Panc1 (cell line): ENCODE measurements at regions not wholly inside any gene's neighbourhood (a gene's known extent, or its start where the extent isn't known, plus 50 kb on each side); places are given as distances from the start of the nearest gene placed in this dataset.

Experiments used
- ATAC-seq: fragments of 200-7000 bp; cut with Tn5 transposase; 2 replicates; pipeline ENCODE4 v1.9.1; 2020; ENCODE audit warnings: mild to moderate bottlenecking, moderate library complexity
- BruUV-seq: library from RNA; stranded (reverse); fragments of 400-500 nt; replicated peaks from 2 replicates; lab custom pipeline; 2021; lab: Mats Ljungman, UMichigan
- CTCF ChIA-PET: fragments of 300-600 bp; sonication (Branson Sonifier 250); formaldehyde crosslinking; loops from one replicate; lab custom pipeline; 2022; ENCODE audit warnings: antibody characterized with exemption; lab: Charles Lee
- POLR2A ChIA-PET: fragments of 300-600 bp; sonication (Branson Sonifier 250); formaldehyde crosslinking; loops from one replicate; lab custom pipeline; 2022; ENCODE audit warnings: antibody characterized with exemption; lab: Charles Lee
- DNase-seq: peaks from one replicate; pipeline ENCODE4 v3.0.0-alpha.2; 2010; ENCODE audit warnings: low read depth, low spot score
- H3K27ac ChIP-seq: 2 replicates; pipeline ENCODE4 v1.5.1; 2011; ENCODE audit warnings: mild to moderate bottlenecking, low read length, inconsistent platforms
- H3K27me3 ChIP-seq: fragments of 200-500 bp; sonication (Bioruptor generic); 2 replicates; pipeline ENCODE4 v1.6.0; 2014; ENCODE audit warnings: low read length, inconsistent platforms; ENCODE audit not compliant: control insufficient read depth, insufficient read depth
- H3K36me3 ChIP-seq: fragments of 200-500 bp; sonication (Bioruptor generic); 2 replicates; pipeline ENCODE4 v1.5.1; 2014; ENCODE audit warnings: inconsistent platforms, mild to moderate bottlenecking, low read length, moderate library complexity; ENCODE audit not compliant: control insufficient read depth, insufficient read depth
- H3K4me1 ChIP-seq: 2 replicates; pipeline ENCODE4 v1.5.1; 2011; ENCODE audit warnings: inconsistent platforms, mild to moderate bottlenecking, low read length, moderate library complexity; ENCODE audit not compliant: control insufficient read depth, insufficient read depth
- H3K4me3 ChIP-seq, 2 experiments: 2 replicates each; pipeline ENCODE4 v1.5.1; 2011 to 2012; ENCODE audit warnings: low read depth in 2 of 2, low read length in 2 of 2, mild to moderate bottlenecking in 2 of 2, inconsistent platforms in 1 of 2, moderate library complexity in 1 of 2
- H3K9me3 ChIP-seq: fragments of 200-500 bp; sonication (Bioruptor generic); 2 replicates; pipeline ENCODE4 v1.5.1; 2014; ENCODE audit warnings: low read depth, mild to moderate bottlenecking, inconsistent platforms, low read length, moderate library complexity; ENCODE audit not compliant: control insufficient read depth, insufficient read depth
- CTCF ChIP-seq: fragments of 450-650 bp; IDR thresholded peaks from 2 replicates; pipeline ENCODE4 v1.5.1; 2017; ENCODE audit warnings: mild to moderate bottlenecking
- POLR2AphosphoS5 ChIP-seq: IDR thresholded peaks from 2 replicates; pipeline ENCODE4 v1.6.1; 2012; ENCODE audit warnings: mild to moderate bottlenecking, low read depth, low read length, moderate library complexity
- REST ChIP-seq, 2 experiments: IDR thresholded peaks; 2 replicates each; pipeline ENCODE4 v1.6.1; 2011 to 2012; ENCODE audit warnings: low read depth in 2 of 2, control low read depth in 1 of 2, low read length in 1 of 2, mild to moderate bottlenecking in 1 of 2, moderate library complexity in 1 of 2; ENCODE audit not compliant: insufficient read depth in 1 of 2
- SIN3A ChIP-seq: IDR thresholded peaks from 2 replicates; pipeline ENCODE4 v1.6.1; 2012; ENCODE audit warnings: low read depth, mild to moderate bottlenecking, low read length, moderate library complexity, borderline replicate concordance; ENCODE audit not compliant: insufficient read depth
- TCF7L2 ChIP-seq: IDR thresholded peaks from 2 replicates; pipeline ENCODE4 v1.6.1; 2011; ENCODE audit warnings: mild to moderate bottlenecking, low read depth, low read length, inconsistent platforms
- in situ Hi-C: cut with HindIII; loops from 2 replicates; pipeline ENCODE4 v1.10.0; 2016; ENCODE audit warnings: low sequenced_read_pairs, low pct_unique_long_range_greater_than_20kb
- intact Hi-C: fragments of 100-400 bp; cut with micrococcal nuclease; formaldehyde crosslinking; loops from one replicate; pipeline ENCODE4 v1.10.0; 2022; ENCODE audit not compliant: unreplicated experiment

GRCh38 chr15:66999046-66999968, 66.1 kb upstream of the SMAD3 start:
- intact Hi-C loops (no loop called here), in situ Hi-C loops (no loop called here)
- CTCF ChIA-PET = no interaction called here
- Histone ChIP-seq H3K4me1 (peaks cover 4% of the 10 kb centered on the region; the same call in 1 of the 2 replicates), H3K36me3 (no peaks in the 10 kb centered on the region), H3K27ac (no peak overlapping the region), H3K27me3 (no peaks in the 10 kb centered on the region), H3K4me3 (no peak overlapping the region), H3K9me3 (no peaks in the 10 kb centered on the region; the same call in 1 of the 2 replicates)
- BruUV-seq = no TSS peak
- no peak for ATAC-seq
- DNase-seq = no peak
- POLR2A ChIA-PET = no interaction called here
- TF ChIP-seq POLR2AphosphoS5 (no peak), TCF7L2 (no peak), REST (IDR thresholded peaks at IDR 0.05; ENCODE audit: insufficient read depth in 1 of 2, low read depth in 2 of 2, low read length in 1 of 2) (no peak), SIN3A (no peak), CTCF (no peak)

GRCh38 chr15:67000896-67001295, 64.5 kb upstream of the SMAD3 start:
- Histone ChIP-seq H3K4me3 (no peak overlapping the region), H3K36me3 (no peaks in the 10 kb centered on the region), H3K9me3 (no peaks in the 10 kb centered on the region; the same call in 1 of the 2 replicates), H3K27me3 (no peaks in the 10 kb centered on the region), H3K27ac (no peak overlapping the region), H3K4me1 (peaks cover 4% of the 10 kb centered on the region; the same call in 1 of the 2 replicates)
- ATAC-seq (no peak), DNase-seq (no peak)
- intact Hi-C loops (no loop called here), in situ Hi-C loops (no loop called here)
- TF ChIP-seq TCF7L2 = no peak
- TF ChIP-seq CTCF = no peak
- TF ChIP-seq POLR2AphosphoS5 = no peak
- TF ChIP-seq REST (IDR thresholded peaks at IDR 0.05; ENCODE audit: insufficient read depth in 1 of 2, low read depth in 2 of 2, low read length in 1 of 2) = no peak
- no peak for TF ChIP-seq SIN3A
- BruUV-seq = no TSS peak
- CTCF ChIA-PET = no interaction called here
- POLR2A ChIA-PET = no interaction called here
